Motor neuron (in vitro differentiated cells): ENCODE measurements at regions not wholly inside any gene's neighbourhood (a gene's known extent, or its start where the extent isn't known, plus 50 kb on each side); places are given as distances from the start of the nearest gene placed in this dataset.

ENCODE experiments used
- ATAC-seq, 8 experiments: fragments of 200-7000 bp; cut with Tn5 transposase; replicated peaks in 6 of 8; 2 replicates each; pipeline ENCODE4 v1.8.0; 2021; ENCODE audit warnings: mild to moderate bottlenecking in 8 of 8, moderate library complexity in 8 of 8
- H3K27ac ChIP-seq, 2 donors: fragments of 250-450 bp; sonication (Bioruptor Pico); 2 replicates each; pipeline ENCODE4 v1.9.0; 2021; ENCODE audit warnings: antibody characterized with exemption in 2 of 2, mild to moderate bottlenecking in 2 of 2, moderate library complexity in 1 of 2
- H3K4me1 ChIP-seq, 2 donors: fragments of 250-450 bp; sonication (Bioruptor Pico); replicated peaks in 1 of 2; 2 replicates each; pipeline ENCODE4 v1.6.1; 2021; ENCODE audit warnings: antibody characterized with exemption in 2 of 2, mild to moderate bottlenecking in 2 of 2, moderate library complexity in 1 of 2
- H3K4me3 ChIP-seq, 5 donors: fragments of 250-450 bp; sonication (Bioruptor Pico); 2 replicates each; pipeline ENCODE4 v1.9.0; 2021; ENCODE audit warnings: antibody characterized with exemption in 5 of 5, mild to moderate bottlenecking in 5 of 5, moderate library complexity in 4 of 5
- WGBS, 10 experiments: fragments of 450-650 bp; shearing (Covaris generic); methylation state at CpG; one replicate each; pipeline ENCODE4 v1.0.0; 2022; 5-methylcytosine and 5-hydroxymethylcytosine counted together
- in situ Hi-C, 9 experiments: fragments of 400-800 bp; cut with MboI; loops; one replicate each; pipeline ENCODE4 v1.15.0; 2021; ENCODE audit warnings: low sequenced_read_pairs in 9 of 9, low pct_unique_long_range_greater_than_20kb in 2 of 9; ENCODE audit not compliant: unreplicated experiment in 9 of 9

- H3K4me3 ChIP-seq, result no peak overlapping the region
- 83 to 100% (median 100%) methylated on average over 1 to 2 of the region's 2 CpGs; no CpG with 5 or more reads in 1 of the 10 experiments for WGBS, 10 experiments
- in situ Hi-C loops, result no loop called here
- no peak overlapping the region for H3K27ac ChIP-seq
- H3K4me1 ChIP-seq, result no peaks in the 10 kb centered on the region
- ATAC-seq, result no peak
Measured at GRCh38 chr6:106000935-106001334, 85.2 kb upstream of the PRDM1 start.

GRCh38 chr6:105997482-105997881, 88.7 kb upstream of the PRDM1 start:
- in situ Hi-C loops, result loop anchor here in 1 of 9 experiments (25.0 kb wide), 1 partner anchor 260 kb away; no protein-coding TSS in a partner anchor
- no peak overlapping the region for H3K4me3 ChIP-seq
- peaks cover 0 to 3% of the 10 kb centered on the region in 2 donors for H3K4me1 ChIP-seq
- no peak overlapping the region for H3K27ac ChIP-seq
- no peak for ATAC-seq
- WGBS, 10 experiments, result 51 to 94% (median 81%) methylated on average over 3 to 4 of the region's 4 CpGs

- 2 to 47% (median 22%) methylated on average over 3 to 6 of the region's 6 CpGs for WGBS, 10 experiments
- Histone ChIP-seq H3K27ac (no peak overlapping the region), H3K4me3 (no peak overlapping the region), H3K4me1 (peaks cover 0 to 3% of the 10 kb centered on the region in 2 donors)
- no peak for ATAC-seq
- in situ Hi-C loops, result loop anchor here in 1 of 9 experiments (25.0 kb wide), 1 partner anchor 258 kb away; no protein-coding TSS in a partner anchor
Measured at GRCh38 chr6:105995391-105995865, 90.7 kb upstream of the PRDM1 start.

- ATAC-seq, result peak in 7 of 8 experiments; percentile 10 to 66 (median 30)
- Histone ChIP-seq H3K4me3 (peak overlapping the region; percentile 11 to 38 (median 29)), H3K27ac (no peak overlapping the region), H3K4me1 (peaks cover 0 to 3% of the 10 kb centered on the region in 2 donors)
- in situ Hi-C loops, result loop anchor here in 1 of 9 experiments (25.0 kb wide), 1 partner anchor 257 kb away; no protein-coding TSS in a partner anchor
- 0 to 6% (median 0%) methylated on average over 1 to 40 of the region's 57 CpGs for WGBS, 10 experiments
Measured at GRCh38 chr6:105994591-105995390, 91.3 kb upstream of the PRDM1 start.

GRCh38 chr6:105994118-105994590, 92.0 kb upstream of the PRDM1 start:
- peak overlapping the region; percentile 11 to 38 (median 29) for H3K4me3 ChIP-seq
- in situ Hi-C loops, result loop anchor here in 1 of 9 experiments (25.0 kb wide), 1 partner anchor 257 kb away; no protein-coding TSS in a partner anchor
- H3K4me1 ChIP-seq, result peaks cover 0 to 3% of the 10 kb centered on the region in 2 donors
- 0 to 10% (median 1%) methylated on average over 2 to 20 of the region's 44 CpGs; no CpG with 5 or more reads in 5 of the 10 experiments for WGBS, 10 experiments
- peak; percentile 18 to 66 (median 36) for ATAC-seq
- H3K27ac ChIP-seq, result no peak overlapping the region

- in situ Hi-C loops, result loop anchor here in 1 of 9 experiments (25.0 kb wide), 1 partner anchor 256 kb away; no protein-coding TSS in a partner anchor
- Histone ChIP-seq H3K4me3 (peak overlapping the region in 3 of 5 donors; percentile 29 to 38 (median 34)), H3K4me1 (peaks cover 0 to 3% of the 10 kb centered on the region in 2 donors), H3K27ac (no peak overlapping the region)
- ATAC-seq, result no peak
- WGBS, 10 experiments, result 4 to 66% (median 35%) methylated on average over 4 to 16 of the region's 23 CpGs
Measured at GRCh38 chr6:105993341-105994117, 92.6 kb upstream of the PRDM1 start.

GRCh38 chr6:105992315-105992961, 93.7 kb upstream of the PRDM1 start:
- Histone ChIP-seq H3K27ac (no peak overlapping the region), H3K4me1 (peaks cover 0 to 3% of the 10 kb centered on the region in 2 donors), H3K4me3 (peak overlapping the region; percentile 43 to 54 (median 47))
- ATAC-seq, result peak; percentile 52 to 98 (median 96)
- in situ Hi-C loops, result loop anchor here in 1 of 9 experiments (25.0 kb wide), 1 partner anchor 255 kb away; no protein-coding TSS in a partner anchor
- 0 to 60% (median 6%) methylated on average over 2 to 15 of the region's 34 CpGs; no CpG with 5 or more reads in 3 of the 10 experiments for WGBS, 10 experiments

GRCh38 chr6:105991561-105992314, 94.4 kb upstream of the PRDM1 start:
- peak in 2 of 8 experiments; percentile 3 to 14 for ATAC-seq
- in situ Hi-C loops, result loop anchor here in 1 of 9 experiments (25.0 kb wide), 1 partner anchor 254 kb away; no protein-coding TSS in a partner anchor
- Histone ChIP-seq H3K27ac (no peak overlapping the region), H3K4me3 (peak overlapping the region; percentile 43 to 54 (median 47)), H3K4me1 (peaks cover 0 to 3% of the 10 kb centered on the region in 2 donors)
- WGBS, 10 experiments, result 2 to 70% (median 18%) methylated on average over 1 to 9 of the region's 23 CpGs

GRCh38 chr6:105990151-105990550, 96.0 kb upstream of the PRDM1 start:
- H3K4me1 ChIP-seq, result peaks cover 0 to 1% of the 10 kb centered on the region in 2 donors
- no peak overlapping the region for H3K4me3 ChIP-seq
- in situ Hi-C loops, result loop anchor here in 1 of 9 experiments (25.0 kb wide), 1 partner anchor 253 kb away; no protein-coding TSS in a partner anchor
- H3K27ac ChIP-seq, result no peak overlapping the region
- no peak for ATAC-seq

- ATAC-seq, result no peak
- Histone ChIP-seq H3K4me1 (no peaks in the 10 kb centered on the region), H3K4me3 (no peak overlapping the region), H3K27ac (no peak overlapping the region)
- in situ Hi-C loops, result loop anchor here in 1 of 9 experiments (25.0 kb wide), 1 partner anchor 252 kb away; no protein-coding TSS in a partner anchor
- WGBS, 10 experiments, result 41 to 100% (median 80%) methylated on average over 1 to 5 of the region's 5 CpGs
Measured at GRCh38 chr6:105988812-105989577, 97.1 kb upstream of the PRDM1 start.

GRCh38 chr6:105988321-105988720, 97.8 kb upstream of the PRDM1 start:
- no peak overlapping the region for H3K27ac ChIP-seq
- in situ Hi-C loops, result loop anchor here in 1 of 9 experiments (25.0 kb wide), 1 partner anchor 251 kb away; no protein-coding TSS in a partner anchor
- no peak overlapping the region for H3K4me3 ChIP-seq
- ATAC-seq, result no peak
- no peaks in the 10 kb centered on the region for H3K4me1 ChIP-seq
